ENCODE measurements at regions not wholly inside any gene's neighbourhood (a gene's known extent, or its start where the extent isn't known, plus 50 kb on each side); places are given as distances from the start of the nearest gene placed in this dataset.
A peak's percentile ranks its signal among the peaks of the same experiment; 100 is the strongest.

DNA sequence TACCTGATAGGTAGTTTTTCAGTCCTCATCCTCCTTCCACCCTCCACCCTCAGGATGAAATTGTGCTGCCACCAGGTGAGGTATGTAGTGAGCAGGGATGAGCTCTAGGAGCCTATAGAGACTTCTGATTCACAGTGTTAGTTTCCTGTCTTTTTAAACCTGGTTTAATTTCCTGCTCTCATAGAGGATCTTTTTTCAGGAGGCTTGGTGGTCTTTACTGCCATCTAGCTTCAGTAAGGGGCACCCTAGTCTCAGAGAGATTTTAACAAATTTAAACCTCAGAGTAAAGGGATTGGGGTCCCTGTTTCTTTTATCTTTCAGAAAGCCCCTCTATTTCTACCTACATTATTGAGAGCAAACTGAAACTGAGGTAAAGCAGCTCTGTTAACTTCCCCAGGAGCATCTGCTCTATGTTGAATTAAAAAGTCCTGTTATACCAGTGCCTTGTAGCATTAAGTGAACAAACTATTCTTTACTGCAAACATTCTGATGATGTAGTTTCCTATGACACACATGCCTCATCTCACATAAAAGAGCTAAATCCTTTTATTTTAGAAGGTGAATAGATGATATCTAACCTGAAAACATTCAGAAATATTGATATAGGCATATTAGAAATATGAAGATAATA is 172.2 kb upstream of the DDHD1 start:
- TF ChIP-seq, protein P1, sequence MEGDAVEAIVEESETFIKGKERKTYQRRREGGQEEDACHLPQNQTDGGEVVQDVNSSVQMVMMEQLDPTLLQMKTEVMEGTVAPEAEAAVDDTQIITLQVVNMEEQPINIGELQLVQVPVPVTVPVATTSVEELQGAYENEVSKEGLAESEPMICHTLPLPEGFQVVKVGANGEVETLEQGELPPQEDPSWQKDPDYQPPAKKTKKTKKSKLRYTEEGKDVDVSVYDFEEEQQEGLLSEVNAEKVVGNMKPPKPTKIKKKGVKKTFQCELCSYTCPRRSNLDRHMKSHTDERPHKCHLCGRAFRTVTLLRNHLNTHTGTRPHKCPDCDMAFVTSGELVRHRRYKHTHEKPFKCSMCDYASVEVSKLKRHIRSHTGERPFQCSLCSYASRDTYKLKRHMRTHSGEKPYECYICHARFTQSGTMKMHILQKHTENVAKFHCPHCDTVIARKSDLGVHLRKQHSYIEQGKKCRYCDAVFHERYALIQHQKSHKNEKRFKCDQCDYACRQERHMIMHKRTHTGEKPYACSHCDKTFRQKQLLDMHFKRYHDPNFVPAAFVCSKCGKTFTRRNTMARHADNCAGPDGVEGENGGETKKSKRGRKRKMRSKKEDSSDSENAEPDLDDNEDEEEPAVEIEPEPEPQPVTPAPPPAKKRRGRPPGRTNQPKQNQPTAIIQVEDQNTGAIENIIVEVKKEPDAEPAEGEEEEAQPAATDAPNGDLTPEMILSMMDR (conservative IDR thresholded peaks at IDR 0.05 in 1 of 2, IDR thresholded peaks at IDR 0.05 in 1 of 2; ENCODE audit: extremely low read depth in 1 of 2, insufficient read depth in 1 of 2, low read depth in 1 of 2, low read length in 2 of 2), result peak in 1 of 2 donors; percentile 34
- no peak for TF ChIP-seq EZH2 (IDR thresholded peaks at IDR 0.05; ENCODE audit: borderline replicate concordance, low read length)
